Endodermal cell (in vitro differentiated cells): ENCODE measurements at regions not wholly inside any gene's neighbourhood (a gene's known extent, or its start where the extent isn't known, plus 50 kb on each side); places are given as distances from the start of the nearest gene placed in this dataset.

ENCODE experiments used
- DNase-seq: peaks from one replicate; pipeline ENCODE4 v3.0.0-alpha.2; 2017
- H3K27ac ChIP-seq: 2 replicates; pipeline ENCODE4 v1.5.1; 2013; ENCODE audit warnings: mild to moderate bottlenecking, low read depth, low read length, moderate library complexity
- H3K27me3 ChIP-seq: 2 replicates; pipeline ENCODE4 v1.6.1; 2013; ENCODE audit warnings: mild to moderate bottlenecking, low read length, moderate library complexity; ENCODE audit not compliant: insufficient read depth, control insufficient read depth, poor library complexity, severe bottlenecking
- H3K36me3 ChIP-seq: 2 replicates; pipeline ENCODE4 v1.7.0; 2013; ENCODE audit warnings: mild to moderate bottlenecking, low read length, moderate library complexity; ENCODE audit not compliant: control insufficient read depth, insufficient read depth
- H3K4me1 ChIP-seq: one replicate; pipeline ENCODE4 v1.7.0; 2013; ENCODE audit warnings: low read length; ENCODE audit not compliant: control insufficient read depth, insufficient read depth
- H3K4me3 ChIP-seq: 2 replicates; pipeline ENCODE4 v1.5.1; 2013; ENCODE audit warnings: mild to moderate bottlenecking, low read length, moderate library complexity
- H3K9ac ChIP-seq: 2 replicates; pipeline ENCODE4 v1.6.1; 2013; ENCODE audit warnings: mild to moderate bottlenecking, low read length, moderate library complexity; ENCODE audit not compliant: poor library complexity, severe bottlenecking; ENCODE audit errors: extremely low read depth
- H3K9me3 ChIP-seq: 2 replicates; pipeline ENCODE4 v1.6.1; 2013; ENCODE audit warnings: mild to moderate bottlenecking, low read length, moderate library complexity; ENCODE audit not compliant: control insufficient read depth
- H3K27ac Mint-ChIP-seq: 2 replicates; pipeline ENCODE4 v1.8.0; 2020; ENCODE audit warnings: mixed read lengths
- H3K27me3 Mint-ChIP-seq: 2 replicates; pipeline ENCODE4 v1.8.0; 2021; ENCODE audit warnings: mild to moderate bottlenecking, mixed read lengths; ENCODE audit not compliant: insufficient read depth
- H3K36me3 Mint-ChIP-seq: 2 replicates; pipeline ENCODE4 v1.8.0; 2020; ENCODE audit warnings: low read depth, mixed read lengths
- H3K4me1 Mint-ChIP-seq: 2 replicates; pipeline ENCODE4 v1.8.0; 2020; ENCODE audit warnings: mixed read lengths
- H3K4me3 Mint-ChIP-seq: 2 replicates; pipeline ENCODE4 v1.8.0; 2020; ENCODE audit warnings: mild to moderate bottlenecking, moderate library complexity, mixed read lengths
- H3K9me3 Mint-ChIP-seq: 2 replicates; pipeline ENCODE4 v1.8.0; 2020; ENCODE audit warnings: mild to moderate bottlenecking, mixed read lengths
- CTCF ChIP-seq: fragments of 200-600 bp; sonication (generic); conservative IDR thresholded peaks from 2 replicates; pipeline ENCODE4 v1.5.0; 2021; ENCODE audit warnings: antibody characterized with exemption, mild to moderate bottlenecking
- WGBS, 2 experiments: methylation state at CpG; one replicate each; pipeline versions ENCODE4 v1.1.5 to v1.1.7; 2013; ENCODE audit warnings: missing lambda C conversion rate in 2 of 2, mixed read lengths in 1 of 2; ENCODE audit not compliant: insufficient coverage in 1 of 2, insufficient read length in 1 of 2; 5-methylcytosine and 5-hydroxymethylcytosine counted together

GRCh38 chr2:192827735-192828134 is 633.0 kb upstream of the TMEFF2 start:
- Histone ChIP-seq H3K9me3 (no peaks in the 10 kb centered on the region), H3K27me3 (no peaks in the 10 kb centered on the region), H3K9ac (no peak overlapping the region), H3K4me3 (no peak overlapping the region), H3K4me1 (no peaks in the 10 kb centered on the region), H3K27ac (no peak overlapping the region), H3K36me3 (no peaks in the 10 kb centered on the region)
- H3K9me3 Mint-ChIP-seq: no peaks in the 10 kb centered on the region
- H3K27ac Mint-ChIP-seq: no peak overlapping the region
- 96% methylated on average over 10 of the region's 10 CpGs; no CpG with 5 or more reads in 1 of the 2 experiments for WGBS, 2 experiments
- H3K4me3 Mint-ChIP-seq: no peak overlapping the region
- no peaks in the 10 kb centered on the region for H3K4me1 Mint-ChIP-seq
- H3K27me3 Mint-ChIP-seq: no peaks in the 10 kb centered on the region
- TF ChIP-seq CTCF: no peak
- H3K36me3 Mint-ChIP-seq: no peaks in the 10 kb centered on the region
- peak; percentile 39 for DNase-seq

- Mint-ChIP-seq H3K27me3 (no peaks in the 10 kb centered on the region), H3K4me3 (no peak overlapping the region), H3K9me3 (no peaks in the 10 kb centered on the region), H3K4me1 (no peaks in the 10 kb centered on the region), H3K27ac (no peak overlapping the region), H3K36me3 (no peaks in the 10 kb centered on the region)
- 97 to 100% methylated on average over 1 of the region's 1 CpG for WGBS, 2 experiments
- Histone ChIP-seq H3K27ac (no peak overlapping the region), H3K9ac (no peak overlapping the region), H3K4me3 (no peak overlapping the region), H3K4me1 (no peaks in the 10 kb centered on the region), H3K9me3 (no peaks in the 10 kb centered on the region), H3K36me3 (no peaks in the 10 kb centered on the region), H3K27me3 (no peaks in the 10 kb centered on the region)
- no peak for TF ChIP-seq CTCF
- DNase-seq: no peak
Measured at GRCh38 chr2:192814376-192814775, 619.6 kb upstream of the TMEFF2 start.

GRCh38 chr2:192813341-192813740 is 618.6 kb upstream of the TMEFF2 start:
- no peaks in the 10 kb centered on the region for H3K36me3 ChIP-seq
- Mint-ChIP-seq H3K36me3 (no peaks in the 10 kb centered on the region), H3K9me3 (peaks cover 1% of the 10 kb centered on the region), H3K4me1 (no peaks in the 10 kb centered on the region), H3K27ac (no peak overlapping the region), H3K4me3 (no peak overlapping the region), H3K27me3 (no peaks in the 10 kb centered on the region)
- no peaks in the 10 kb centered on the region for H3K4me1 ChIP-seq
- TF ChIP-seq CTCF: no peak
- H3K27me3 ChIP-seq: no peaks in the 10 kb centered on the region
- peaks cover 8% of the 10 kb centered on the region for H3K9me3 ChIP-seq
- no peak overlapping the region for H3K9ac ChIP-seq
- no peak for DNase-seq
- no peak overlapping the region for H3K27ac ChIP-seq
- no peak overlapping the region for H3K4me3 ChIP-seq
